GM13976 (cell line): ENCODE measurements at regions not wholly inside any gene's neighbourhood (a gene's known extent, or its start where the extent isn't known, plus 50 kb on each side); places are given as distances from the start of the nearest gene placed in this dataset.
"Not testable (repeated sequence)": the region's sequence is repeated elsewhere in the genome, so short reads cannot be mapped to it uniquely, and the experiment has no call there.

Experiments
- DNase-seq: peaks from one replicate; pipeline ENCODE4 v3.0.0; 2012; ENCODE audit warnings: low spot score
- CTCF ChIP-seq: IDR thresholded peaks from 2 replicates; pipeline ENCODE4 v1.5.1; 2012; ENCODE audit warnings: borderline replicate concordance, mild to moderate bottlenecking; ENCODE audit not compliant: insufficient read depth; ENCODE audit errors: extremely low read depth, missing control alignments, control extremely low read depth
- in situ Hi-C: fragments of 300-500 bp; cut with MboI; formaldehyde crosslinking; loops from one replicate; pipeline ENCODE4 v1.12.0; 2022; ENCODE audit warnings: low sequenced_read_pairs, mixed read lengths, inconsistent platforms; ENCODE audit not compliant: unreplicated experiment

- TF ChIP-seq CTCF: no peak
- no peak for DNase-seq
- in situ Hi-C loops: no loop called here
Observed at GRCh38 chr17:54339731-54340130, 517.0 kb downstream of the KIF2B start.

GRCh38 chr17:54347495-54347894, 524.8 kb downstream of the KIF2B start:
- in situ Hi-C loops: no loop called here
- no peak for DNase-seq
- no peak for TF ChIP-seq CTCF

GRCh38 chr17:54348234-54348633, 525.5 kb downstream of the KIF2B start:
- TF ChIP-seq CTCF: no peak
- in situ Hi-C loops: no loop called here
- DNase-seq: no peak

- TF ChIP-seq CTCF: no peak
- no peak for DNase-seq
- in situ Hi-C loops: no loop called here
Observed at GRCh38 chr17:54353789-54354525, 531.2 kb downstream of the KIF2B start.

GRCh38 chr17:54361073-54361472, 538.3 kb downstream of the KIF2B start:
- in situ Hi-C loops, DNase-seq: not testable (repeated sequence)

- no peak for TF ChIP-seq CTCF
- no peak for DNase-seq
- in situ Hi-C loops: no loop called here
Observed at GRCh38 chr17:54368906-54369305, 531.7 kb upstream of the TOM1L1 start.

GRCh38 chr17:54372069-54372749, 528.4 kb upstream of the TOM1L1 start:
- TF ChIP-seq CTCF: no peak
- in situ Hi-C loops: no loop called here
- DNase-seq: no peak
